Suprapubic skin (tissue), 4 donors: ENCODE measurements at regions not wholly inside any gene's neighbourhood (a gene's known extent, or its start where the extent isn't known, plus 50 kb on each side); places are given as distances from the start of the nearest gene placed in this dataset.

Source experiments
- DNase-seq, 2 donors: peaks; one replicate each; pipeline ENCODE4 v3.0.0-alpha.2; 2019; ENCODE audit warnings: low spot score in 2 of 2
- H3K27ac ChIP-seq: fragments of 200-600 bp; sonication (generic); one replicate; pipeline ENCODE4 v1.5.1; 2019
- H3K27me3 ChIP-seq: fragments of 200-600 bp; sonication (generic); one replicate; pipeline ENCODE4 v1.5.1; 2019
- H3K36me3 ChIP-seq: fragments of 200-600 bp; sonication (generic); one replicate; pipeline ENCODE4 v1.5.1; 2019
- H3K4me1 ChIP-seq: fragments of 200-600 bp; sonication (generic); one replicate; pipeline ENCODE4 v1.5.1; 2019
- H3K4me3 ChIP-seq: fragments of 200-600 bp; sonication (generic); one replicate; pipeline ENCODE4 v1.5.1; 2019; ENCODE audit warnings: mild to moderate bottlenecking
- H3K9me3 ChIP-seq: fragments of 200-600 bp; sonication (generic); one replicate; pipeline ENCODE4 v1.5.1; 2019
- EP300 ChIP-seq: sonication (generic); formaldehyde crosslinking; IDR thresholded peaks from one replicate; pipeline ENCODE4 v1.6.1; 2017; ENCODE audit warnings: antibody characterized with exemption
- POLR2A ChIP-seq, 2 donors: fragments of 450-650 bp; IDR thresholded peaks; one replicate each; pipeline ENCODE4 v1.6.1; 2017; ENCODE audit warnings: antibody characterized with exemption in 2 of 2, mild to moderate bottlenecking in 2 of 2, moderate library complexity in 2 of 2
- POLR2AphosphoS5 ChIP-seq, 3 donors: sonication (generic); formaldehyde crosslinking; IDR thresholded peaks; one replicate each; pipeline ENCODE4 v1.6.1; 2017; ENCODE audit warnings: antibody characterized with exemption in 3 of 3
- WGBS: methylation state at CpG from one replicate; pipeline ENCODE4 v1.1.5; 2018; 5-methylcytosine and 5-hydroxymethylcytosine counted together
- TF ChIP-seq, protein P1 (sequence below), 2 donors: fragments of 200-600 bp in 1 of 2; fragments of 450-650 bp in 1 of 2; sonication (generic) in 1 of 2; IDR thresholded peaks; one replicate each; pipeline ENCODE4 v1.5.1; 2016 to 2019; ENCODE audit warnings: antibody characterized with exemption in 2 of 2, mild to moderate bottlenecking in 1 of 2, moderate library complexity in 1 of 2

DNA sequence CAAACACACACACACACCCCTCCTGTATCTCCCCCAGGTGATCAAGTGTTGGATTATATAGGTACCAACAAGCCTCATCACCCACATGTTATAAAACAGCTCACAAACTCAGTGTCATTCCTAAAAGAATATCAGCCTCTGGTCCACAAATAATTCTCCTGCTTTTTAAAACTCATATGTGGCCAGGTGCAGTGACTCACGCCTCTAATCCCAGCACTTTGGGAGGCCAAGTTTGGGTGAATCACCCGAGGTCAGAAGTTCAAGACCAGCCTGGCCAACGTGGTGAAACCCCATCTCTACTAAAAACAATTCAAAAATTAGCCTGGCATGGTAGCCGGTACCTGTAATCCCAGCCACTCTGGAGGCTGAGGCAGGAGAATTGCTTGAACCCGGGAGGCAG lies 87.8 kb downstream of the LRATD1 start:
- H3K4me3 ChIP-seq, result no peak overlapping the region
- no peaks in the 10 kb centered on the region for H3K9me3 ChIP-seq
- H3K4me1 ChIP-seq, result no peaks in the 10 kb centered on the region
- WGBS, result 73% methylated on average over 4 of the region's 5 CpGs
- no peak overlapping the region for H3K27ac ChIP-seq
- TF ChIP-seq POLR2AphosphoS5 (IDR thresholded peaks at IDR 0.05) (no peak), POLR2A (IDR thresholded peaks at IDR 0.05) (no peak), EP300 (no peak)
- TF ChIP-seq, protein P1, sequence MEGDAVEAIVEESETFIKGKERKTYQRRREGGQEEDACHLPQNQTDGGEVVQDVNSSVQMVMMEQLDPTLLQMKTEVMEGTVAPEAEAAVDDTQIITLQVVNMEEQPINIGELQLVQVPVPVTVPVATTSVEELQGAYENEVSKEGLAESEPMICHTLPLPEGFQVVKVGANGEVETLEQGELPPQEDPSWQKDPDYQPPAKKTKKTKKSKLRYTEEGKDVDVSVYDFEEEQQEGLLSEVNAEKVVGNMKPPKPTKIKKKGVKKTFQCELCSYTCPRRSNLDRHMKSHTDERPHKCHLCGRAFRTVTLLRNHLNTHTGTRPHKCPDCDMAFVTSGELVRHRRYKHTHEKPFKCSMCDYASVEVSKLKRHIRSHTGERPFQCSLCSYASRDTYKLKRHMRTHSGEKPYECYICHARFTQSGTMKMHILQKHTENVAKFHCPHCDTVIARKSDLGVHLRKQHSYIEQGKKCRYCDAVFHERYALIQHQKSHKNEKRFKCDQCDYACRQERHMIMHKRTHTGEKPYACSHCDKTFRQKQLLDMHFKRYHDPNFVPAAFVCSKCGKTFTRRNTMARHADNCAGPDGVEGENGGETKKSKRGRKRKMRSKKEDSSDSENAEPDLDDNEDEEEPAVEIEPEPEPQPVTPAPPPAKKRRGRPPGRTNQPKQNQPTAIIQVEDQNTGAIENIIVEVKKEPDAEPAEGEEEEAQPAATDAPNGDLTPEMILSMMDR (IDR thresholded peaks at IDR 0.05), result no peak
- DNase-seq, result no peak
- no peaks in the 10 kb centered on the region for H3K27me3 ChIP-seq
- no peaks in the 10 kb centered on the region for H3K36me3 ChIP-seq

DNA sequence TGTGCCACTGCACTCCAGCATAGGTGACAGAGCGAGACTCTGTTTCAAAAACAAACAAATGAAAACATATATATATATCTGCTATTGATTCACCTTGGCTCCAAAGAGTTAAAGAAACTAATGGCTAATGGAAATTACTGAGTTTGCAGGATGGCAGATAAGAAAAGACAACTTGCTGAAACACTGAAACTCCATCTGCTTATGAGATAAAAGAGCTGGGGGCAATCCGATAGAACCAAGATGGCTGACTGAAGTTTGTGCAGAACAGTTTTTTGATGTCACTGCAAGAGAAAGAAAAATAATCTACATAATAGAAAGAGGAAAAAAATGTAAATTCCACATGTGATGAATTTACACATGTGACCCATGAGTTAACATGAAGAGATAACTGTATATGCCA lies 88.2 kb downstream of the LRATD1 start:
- 90% methylated on average over 2 of the region's 2 CpGs for whole genome bisulfite sequencing
- H3K4me3 ChIP-seq, result no peak overlapping the region
- H3K27me3 ChIP-seq, result no peaks in the 10 kb centered on the region
- H3K4me1 ChIP-seq, result no peaks in the 10 kb centered on the region
- DNase-seq, result no peak
- TF ChIP-seq EP300, result no peak
- TF ChIP-seq, protein P1 (IDR thresholded peaks at IDR 0.05), result no peak
- H3K9me3 ChIP-seq, result no peaks in the 10 kb centered on the region
- H3K27ac ChIP-seq, result no peak overlapping the region
- no peaks in the 10 kb centered on the region for H3K36me3 ChIP-seq

DNA sequence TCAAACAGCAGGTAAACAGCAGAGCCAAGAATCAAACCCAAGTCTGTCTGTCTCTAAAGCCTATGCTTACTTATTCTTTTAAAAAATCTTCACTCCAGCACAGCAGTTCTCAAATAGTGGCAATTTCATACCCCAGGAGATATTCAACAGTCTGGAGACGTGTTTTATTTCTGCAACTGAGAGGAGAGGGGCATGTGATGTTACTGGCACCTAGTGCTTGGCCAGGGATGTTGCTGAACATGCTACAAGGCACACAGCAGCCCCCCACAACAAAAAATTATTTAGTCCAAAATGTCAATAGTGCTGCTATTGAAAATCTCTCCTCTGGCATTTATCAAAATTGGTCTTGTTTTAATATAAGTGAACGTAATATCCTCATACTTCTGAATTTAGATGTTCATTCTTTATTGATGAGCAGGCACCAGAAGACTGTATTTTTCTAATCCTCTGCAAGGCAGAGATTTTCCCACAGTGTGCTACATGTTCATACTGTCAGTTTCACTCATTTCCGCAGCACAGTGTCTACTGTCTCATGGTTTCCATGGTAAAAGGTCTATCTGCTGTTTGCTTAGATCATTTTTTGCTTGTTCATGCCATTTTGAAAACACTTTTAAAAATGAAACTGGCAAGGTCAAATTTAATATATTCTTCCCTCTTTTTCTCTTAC lies 90.5 kb downstream of the LRATD1 start:
- TF ChIP-seq, protein P1 (IDR thresholded peaks at IDR 0.05), result no peak
- TF ChIP-seq EP300 (no peak), POLR2AphosphoS5 (IDR thresholded peaks at IDR 0.05) (no peak), POLR2A (IDR thresholded peaks at IDR 0.05) (no peak)
- Histone ChIP-seq H3K27me3 (no peaks in the 10 kb centered on the region), H3K27ac (no peak overlapping the region), H3K4me3 (no peak overlapping the region), H3K9me3 (no peaks in the 10 kb centered on the region), H3K36me3 (no peaks in the 10 kb centered on the region), H3K4me1 (no peaks in the 10 kb centered on the region)
- no peak for DNase-seq
- 50% methylated on average over 3 of the region's 3 CpGs for WGBS

- Histone ChIP-seq H3K27ac (no peak overlapping the region), H3K4me1 (no peaks in the 10 kb centered on the region), H3K4me3 (no peak overlapping the region), H3K27me3 (no peaks in the 10 kb centered on the region), H3K36me3 (no peaks in the 10 kb centered on the region), H3K9me3 (no peaks in the 10 kb centered on the region)
- TF ChIP-seq POLR2AphosphoS5 (IDR thresholded peaks at IDR 0.05) (no peak), EP300 (no peak), POLR2A (IDR thresholded peaks at IDR 0.05) (no peak)
- TF ChIP-seq, protein P1 (IDR thresholded peaks at IDR 0.05), result no peak
- WGBS, result 71% methylated on average over 5 of the region's 5 CpGs
- DNase-seq, result no peak
These were observed 91.2 kb downstream of the LRATD1 start for GRCh38 chr2:14723684-14724083.

GRCh38 chr2:14735696-14736095 lies 103.2 kb downstream of the LRATD1 start:
- TF ChIP-seq POLR2A (IDR thresholded peaks at IDR 0.05) (no peak), EP300 (no peak), POLR2AphosphoS5 (IDR thresholded peaks at IDR 0.05) (no peak)
- TF ChIP-seq, protein P1 (IDR thresholded peaks at IDR 0.05), result no peak
- WGBS, result 66% methylated on average over 4 of the region's 4 CpGs
- no peak overlapping the region for H3K4me3 ChIP-seq

More at GRCh38 chr2:14735696-14736095, 103.2 kb downstream of the LRATD1 start:
- H3K36me3 ChIP-seq, result no peaks in the 10 kb centered on the region
- no peak overlapping the region for H3K27ac ChIP-seq
- no peaks in the 10 kb centered on the region for H3K27me3 ChIP-seq
- H3K4me1 ChIP-seq, result no peaks in the 10 kb centered on the region
- H3K9me3 ChIP-seq, result no peaks in the 10 kb centered on the region
- DNase-seq, result no peak
